ENCODE measurements at regions not wholly inside any gene's neighbourhood (a gene's known extent, or its start where the extent isn't known, plus 50 kb on each side); places are given as distances from the start of the nearest gene placed in this dataset.

DNA sequence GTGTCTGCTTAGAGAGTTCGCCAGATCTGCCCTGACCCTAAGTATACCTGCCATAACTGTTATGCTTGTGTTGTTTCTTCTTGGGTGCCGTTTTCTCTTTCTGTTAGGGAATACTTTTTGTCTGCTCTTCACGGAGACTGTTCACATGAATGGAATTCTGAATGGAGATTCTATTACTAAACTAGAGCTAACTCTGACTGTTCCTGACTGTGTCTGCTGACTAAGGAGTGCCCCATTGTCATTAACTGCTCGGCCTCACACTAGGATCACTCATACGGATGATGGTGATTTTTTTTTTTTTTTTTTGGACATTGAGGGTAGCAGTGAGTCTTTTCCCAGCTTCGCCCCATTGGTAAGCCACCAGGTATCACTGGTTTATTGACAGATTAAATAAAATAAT lies 104.8 kb upstream of the SLC8A1 start:
- no peaks in the 10 kb centered on the region for H3K9me3 ChIP-seq
- H3K4me1 ChIP-seq = no peaks in the 10 kb centered on the region
- TF ChIP-seq POLR2A (IDR thresholded peaks at IDR 0.05) = no peak
- TF ChIP-seq, protein P1, sequence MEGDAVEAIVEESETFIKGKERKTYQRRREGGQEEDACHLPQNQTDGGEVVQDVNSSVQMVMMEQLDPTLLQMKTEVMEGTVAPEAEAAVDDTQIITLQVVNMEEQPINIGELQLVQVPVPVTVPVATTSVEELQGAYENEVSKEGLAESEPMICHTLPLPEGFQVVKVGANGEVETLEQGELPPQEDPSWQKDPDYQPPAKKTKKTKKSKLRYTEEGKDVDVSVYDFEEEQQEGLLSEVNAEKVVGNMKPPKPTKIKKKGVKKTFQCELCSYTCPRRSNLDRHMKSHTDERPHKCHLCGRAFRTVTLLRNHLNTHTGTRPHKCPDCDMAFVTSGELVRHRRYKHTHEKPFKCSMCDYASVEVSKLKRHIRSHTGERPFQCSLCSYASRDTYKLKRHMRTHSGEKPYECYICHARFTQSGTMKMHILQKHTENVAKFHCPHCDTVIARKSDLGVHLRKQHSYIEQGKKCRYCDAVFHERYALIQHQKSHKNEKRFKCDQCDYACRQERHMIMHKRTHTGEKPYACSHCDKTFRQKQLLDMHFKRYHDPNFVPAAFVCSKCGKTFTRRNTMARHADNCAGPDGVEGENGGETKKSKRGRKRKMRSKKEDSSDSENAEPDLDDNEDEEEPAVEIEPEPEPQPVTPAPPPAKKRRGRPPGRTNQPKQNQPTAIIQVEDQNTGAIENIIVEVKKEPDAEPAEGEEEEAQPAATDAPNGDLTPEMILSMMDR (IDR thresholded peaks at IDR 0.05) = no peak
- no peaks in the 10 kb centered on the region for H3K36me3 ChIP-seq
- no peak overlapping the region for H3K27ac ChIP-seq
- no peak for DNase-seq
- H3K27me3 ChIP-seq = no peaks in the 10 kb centered on the region
- no peak overlapping the region for H3K4me3 ChIP-seq
- intact Hi-C loops (cut with DNase I; ENCODE audit: low total_unique reads) = no loop called here

- no peak overlapping the region for H3K27ac ChIP-seq
- intact Hi-C loops (cut with DNase I; ENCODE audit: low total_unique reads) = no loop called here
- H3K36me3 ChIP-seq = no peaks in the 10 kb centered on the region
- no peaks in the 10 kb centered on the region for H3K4me1 ChIP-seq
- H3K9me3 ChIP-seq = no peaks in the 10 kb centered on the region
- DNase-seq = no peak
- no peaks in the 10 kb centered on the region for H3K27me3 ChIP-seq
- no peak overlapping the region for H3K4me3 ChIP-seq
- no peak for TF ChIP-seq POLR2A (IDR thresholded peaks at IDR 0.05)
- TF ChIP-seq, protein P1 (IDR thresholded peaks at IDR 0.05) = no peak
These were observed 106.9 kb upstream of the SLC8A1 start for GRCh38 chr2:40558761-40559160.

GRCh38 chr2:40559175-40559574 lies 107.3 kb upstream of the SLC8A1 start:
- Histone ChIP-seq H3K27me3 (no peaks in the 10 kb centered on the region), H3K27ac (no peak overlapping the region), H3K36me3 (no peaks in the 10 kb centered on the region), H3K9me3 (no peaks in the 10 kb centered on the region), H3K4me1 (no peaks in the 10 kb centered on the region), H3K4me3 (no peak overlapping the region)
- TF ChIP-seq POLR2A (IDR thresholded peaks at IDR 0.05) = no peak
- TF ChIP-seq, protein P1 (IDR thresholded peaks at IDR 0.05) = no peak
- intact Hi-C loops (cut with DNase I; ENCODE audit: low total_unique reads) = no loop called here
- DNase-seq = no peak

GRCh38 chr2:40564184-40564583 lies 112.3 kb upstream of the SLC8A1 start:
- Histone ChIP-seq H3K9me3 (no peaks in the 10 kb centered on the region), H3K27ac (no peak overlapping the region), H3K36me3 (no peaks in the 10 kb centered on the region), H3K4me3 (no peak overlapping the region), H3K27me3 (no peaks in the 10 kb centered on the region), H3K4me1 (no peaks in the 10 kb centered on the region)
- TF ChIP-seq POLR2A (IDR thresholded peaks at IDR 0.05) = no peak
- TF ChIP-seq, protein P1 (IDR thresholded peaks at IDR 0.05) = no peak
- intact Hi-C loops (cut with DNase I; ENCODE audit: low total_unique reads) = no loop called here
- no peak for DNase-seq

DNA sequence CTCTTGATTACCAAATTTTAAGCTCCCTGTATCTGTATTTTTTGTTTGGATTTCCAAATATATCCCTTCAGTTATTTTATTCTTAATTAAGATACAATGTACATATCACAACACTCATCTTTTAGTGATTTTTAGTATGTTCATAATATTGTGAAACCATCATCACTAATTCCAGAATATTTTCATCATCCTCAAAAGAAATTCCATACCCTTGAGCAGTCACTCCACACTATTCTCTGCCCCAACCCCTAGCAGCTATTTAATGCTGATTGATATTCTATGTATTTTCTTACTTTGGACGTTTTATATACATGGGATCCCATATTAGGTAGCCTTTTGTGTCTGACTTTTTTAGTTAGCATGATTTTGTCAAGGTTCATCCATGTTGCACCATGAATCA lies 127.4 kb upstream of the SLC8A1 start:
- H3K27ac ChIP-seq = no peak overlapping the region
- no peaks in the 10 kb centered on the region for H3K4me1 ChIP-seq
- no peaks in the 10 kb centered on the region for H3K27me3 ChIP-seq
- intact Hi-C loops (cut with DNase I; ENCODE audit: low total_unique reads) = no loop called here
- H3K4me3 ChIP-seq = no peak overlapping the region
- no peak for DNase-seq
- TF ChIP-seq, protein P1 (IDR thresholded peaks at IDR 0.05) = no peak
- TF ChIP-seq POLR2A (IDR thresholded peaks at IDR 0.05) = no peak
- no peaks in the 10 kb centered on the region for H3K9me3 ChIP-seq
- no peaks in the 10 kb centered on the region for H3K36me3 ChIP-seq

All from uterus (tissue), 3 donors.